SU-DHL-6 (cell line): ENCODE measurements at regions not wholly inside any gene's neighbourhood (a gene's known extent, or its start where the extent isn't known, plus 50 kb on each side); places are given as distances from the start of the nearest gene placed in this dataset.
"Not testable (repeated sequence)": the region's sequence is repeated elsewhere in the genome, so short reads cannot be mapped to it uniquely, and the experiment has no call there.

Source experiments
- H2AFZ ChIP-seq: fragments of 200-600 bp; sonication (generic); 2 replicates; pipeline ENCODE4 v1.6.1; 2014; ENCODE audit warnings: low read depth, mild to moderate bottlenecking, moderate library complexity, mixed read lengths, antibody characterized with exemption, low read length; ENCODE audit not compliant: severe bottlenecking
- H3F3A ChIP-seq: fragments of 200-600 bp; shearing (Covaris generic); 2 replicates; pipeline ENCODE4 v1.6.0; 2016; ENCODE audit warnings: antibody characterized with exemption, mild to moderate bottlenecking; ENCODE audit not compliant: insufficient read depth
- H3K27ac ChIP-seq: fragments of 200-600 bp; sonication (generic); 2 replicates; pipeline ENCODE4 v1.5.1; 2016; ENCODE audit warnings: low read depth, mild to moderate bottlenecking, low read length, moderate library complexity, mixed read lengths
- H3K27me3 ChIP-seq: fragments of 200-600 bp; sonication (generic), shearing (Covaris generic); 2 replicates; pipeline ENCODE4 v1.6.0; 2014; ENCODE audit warnings: mild to moderate bottlenecking, low read length
- H3K36me3 ChIP-seq: fragments of 200-600 bp; sonication (generic); 2 replicates; pipeline ENCODE4 v1.6.1; 2014; ENCODE audit warnings: mild to moderate bottlenecking, low read length, mixed read lengths
- H3K4me2 ChIP-seq: fragments of 300-600, 200-600 bp; shearing (Covaris generic), sonication (generic); 2 replicates; pipeline ENCODE4 v1.6.0; 2014; ENCODE audit warnings: low read length, low read depth, mild to moderate bottlenecking; ENCODE audit not compliant: poor library complexity, severe bottlenecking
- H3K4me3 ChIP-seq: fragments of 200-600 bp; sonication (generic); 2 replicates; pipeline ENCODE4 v1.5.1; 2014; ENCODE audit warnings: antibody characterized with exemption, low read length, mild to moderate bottlenecking, mixed read lengths; ENCODE audit not compliant: insufficient read depth, poor library complexity, severe bottlenecking
- H3K79me2 ChIP-seq: fragments of 200-600 bp; sonication (generic); 2 replicates; pipeline ENCODE4 v1.6.1; 2014; ENCODE audit warnings: mild to moderate bottlenecking, low read length, moderate library complexity; ENCODE audit not compliant: insufficient read depth
- H3K9ac ChIP-seq: fragments of 200-600 bp; sonication (generic); 2 replicates; pipeline ENCODE4 v1.7.0; 2014; ENCODE audit warnings: mild to moderate bottlenecking, low read length
- H3K9me2 ChIP-seq: fragments of 200-600 bp; sonication (generic); replicated peaks from 2 replicates; pipeline ENCODE4 v1.6.1; 2014; ENCODE audit warnings: low read length; ENCODE audit not compliant: insufficient read depth
- H3K9me3 ChIP-seq: fragments of 200-600 bp; sonication (generic); 2 replicates; pipeline ENCODE4 v1.6.1; 2014; ENCODE audit warnings: low read length, mixed read lengths; ENCODE audit not compliant: insufficient read depth
- H4K20me1 ChIP-seq: fragments of 200-600 bp; sonication (generic); 2 replicates; pipeline ENCODE4 v1.6.1; 2014; ENCODE audit warnings: low read depth, mild to moderate bottlenecking, antibody characterized with exemption, low read length, moderate library complexity, mixed read lengths

DNA sequence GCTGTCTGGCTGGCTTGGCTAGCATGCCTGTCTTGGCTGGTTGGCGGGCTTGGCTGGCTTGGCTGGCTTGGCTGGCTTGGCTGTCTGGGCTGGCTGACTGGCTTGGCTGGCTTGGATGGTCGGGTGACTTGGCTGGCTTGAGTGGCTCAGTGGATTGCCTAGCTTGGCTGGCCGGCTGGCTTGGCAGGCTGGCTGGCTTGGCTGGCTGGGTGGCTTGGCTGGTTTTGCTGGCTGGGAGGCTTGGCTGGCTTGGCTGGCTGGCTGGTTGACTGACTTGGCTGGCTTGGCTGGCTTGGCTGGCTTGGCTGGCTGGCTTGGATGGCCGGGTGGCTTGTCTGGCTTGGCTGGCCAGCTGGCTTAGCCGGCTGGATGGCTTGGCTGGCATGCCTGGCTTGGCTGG, 2828.4 kb downstream of the RPIA start:
- not testable (repeated sequence) for H3K9ac ChIP-seq, H4K20me1 ChIP-seq, H3K4me3 ChIP-seq, H3K9me2 ChIP-seq, H3K27me3 ChIP-seq, H3F3A ChIP-seq, H3K27ac ChIP-seq, H3K79me2 ChIP-seq, H2AFZ ChIP-seq, H3K9me3 ChIP-seq, H3K4me2 ChIP-seq, H3K36me3 ChIP-seq

- H3K9me3 ChIP-seq, H3K9ac ChIP-seq, H3K4me3 ChIP-seq, H3K9me2 ChIP-seq, H3K79me2 ChIP-seq, H3K4me2 ChIP-seq, H3F3A ChIP-seq, H3K27ac ChIP-seq, H3K36me3 ChIP-seq, H4K20me1 ChIP-seq, H2AFZ ChIP-seq, H3K27me3 ChIP-seq: not testable (repeated sequence)
Measured at GRCh38 chr2:91520523-91520922, 2829.1 kb downstream of the RPIA start.

- H2AFZ ChIP-seq, H3K4me2 ChIP-seq, H3K4me3 ChIP-seq, H3K27ac ChIP-seq, H3K27me3 ChIP-seq, H3K9me2 ChIP-seq, H4K20me1 ChIP-seq, H3K36me3 ChIP-seq, H3F3A ChIP-seq, H3K9me3 ChIP-seq, H3K79me2 ChIP-seq, H3K9ac ChIP-seq: not testable (repeated sequence)
Measured at GRCh38 chr2:91520972-91521535, 2829.6 kb downstream of the RPIA start.

DNA sequence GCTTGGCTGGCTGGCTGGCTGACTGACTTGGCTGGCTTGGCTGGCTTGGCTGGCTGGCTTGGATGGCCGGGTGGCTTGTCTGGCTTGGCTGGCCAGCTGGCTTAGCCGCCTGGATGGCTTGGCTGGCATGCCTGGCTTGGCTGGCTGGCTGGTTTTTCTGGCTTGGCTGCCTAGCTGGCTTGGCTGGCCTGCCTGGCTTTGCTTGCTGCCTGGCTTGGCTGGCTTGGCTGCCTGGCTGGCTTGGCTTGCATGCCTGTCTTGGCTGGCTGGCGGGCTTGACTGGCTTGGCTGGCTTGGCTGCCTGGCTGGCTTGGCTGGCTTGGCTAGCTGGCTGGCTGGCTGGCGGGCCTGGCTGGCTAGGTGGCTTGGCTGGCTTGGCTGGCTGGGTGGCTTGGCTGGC, 2830.5 kb downstream of the RPIA start:
- H3K4me3 ChIP-seq, H2AFZ ChIP-seq, H4K20me1 ChIP-seq, H3K36me3 ChIP-seq, H3K4me2 ChIP-seq, H3F3A ChIP-seq, H3K79me2 ChIP-seq, H3K27ac ChIP-seq, H3K9ac ChIP-seq, H3K9me2 ChIP-seq, H3K27me3 ChIP-seq, H3K9me3 ChIP-seq: not testable (repeated sequence)

- not testable (repeated sequence) for H3K9me2 ChIP-seq, H3K27me3 ChIP-seq, H3K79me2 ChIP-seq, H3F3A ChIP-seq, H3K9ac ChIP-seq, H3K27ac ChIP-seq, H2AFZ ChIP-seq, H3K9me3 ChIP-seq, H3K4me2 ChIP-seq, H4K20me1 ChIP-seq, H3K36me3 ChIP-seq, H3K4me3 ChIP-seq
Measured at GRCh38 chr2:91522877-91523276, 2831.4 kb downstream of the RPIA start.

GRCh38 chr2:91523751-91524150, 2832.3 kb downstream of the RPIA start:
- not testable (repeated sequence) for H3F3A ChIP-seq, H3K9me3 ChIP-seq, H3K9me2 ChIP-seq, H3K9ac ChIP-seq, H3K4me3 ChIP-seq, H3K27ac ChIP-seq, H3K79me2 ChIP-seq, H3K4me2 ChIP-seq, H4K20me1 ChIP-seq, H3K36me3 ChIP-seq, H2AFZ ChIP-seq, H3K27me3 ChIP-seq

GRCh38 chr2:91525587-91525986, 2834.1 kb downstream of the RPIA start:
- H4K20me1 ChIP-seq, H3K9me3 ChIP-seq, H3K4me3 ChIP-seq, H3K27me3 ChIP-seq, H3K36me3 ChIP-seq, H3K27ac ChIP-seq, H3F3A ChIP-seq, H3K79me2 ChIP-seq, H2AFZ ChIP-seq, H3K9me2 ChIP-seq, H3K4me2 ChIP-seq, H3K9ac ChIP-seq: not testable (repeated sequence)

DNA sequence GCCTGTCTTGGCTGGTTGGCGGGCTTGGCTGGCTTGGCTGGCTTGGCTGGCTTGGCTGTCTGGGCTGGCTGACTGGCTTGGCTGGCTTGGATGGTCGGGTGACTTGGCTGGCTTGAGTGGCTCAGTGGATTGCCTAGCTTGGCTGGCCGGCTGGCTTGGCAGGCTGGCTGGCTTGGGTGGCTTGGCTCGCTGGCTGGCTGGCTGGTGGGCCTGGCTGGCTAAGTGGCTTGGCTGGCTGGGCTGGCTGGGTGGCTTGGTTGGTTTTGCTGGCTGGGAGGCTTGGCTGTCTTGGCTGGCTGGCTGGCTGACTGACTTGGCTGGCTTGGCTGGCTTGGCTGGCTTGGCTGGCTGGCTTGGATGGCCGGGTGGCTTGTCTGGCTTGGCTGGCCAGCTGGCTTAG, 2834.6 kb downstream of the RPIA start:
- not testable (repeated sequence) for H3K36me3 ChIP-seq, H3K27me3 ChIP-seq, H3K9me3 ChIP-seq, H3K79me2 ChIP-seq, H3F3A ChIP-seq, H3K9ac ChIP-seq, H3K27ac ChIP-seq, H2AFZ ChIP-seq, H3K4me3 ChIP-seq, H4K20me1 ChIP-seq, H3K4me2 ChIP-seq, H3K9me2 ChIP-seq
